Panc1 (cell line): ENCODE measurements at regions not wholly inside any gene's neighbourhood (a gene's known extent, or its start where the extent isn't known, plus 50 kb on each side); places are given as distances from the start of the nearest gene placed in this dataset.

Source experiments
- POLR2AphosphoS5 ChIP-seq: IDR thresholded peaks from 2 replicates; pipeline ENCODE4 v1.6.1; 2012; ENCODE audit warnings: mild to moderate bottlenecking, low read depth, low read length, moderate library complexity
- TF ChIP-seq, protein P1 (sequence below): fragments of 450-650 bp; IDR thresholded peaks from 2 replicates; pipeline ENCODE4 v1.5.1; 2017; ENCODE audit warnings: mild to moderate bottlenecking

GRCh38 chr2:181752301-181752700 is 72.0 kb upstream of the NEUROD1 start:
- TF ChIP-seq, protein P1, sequence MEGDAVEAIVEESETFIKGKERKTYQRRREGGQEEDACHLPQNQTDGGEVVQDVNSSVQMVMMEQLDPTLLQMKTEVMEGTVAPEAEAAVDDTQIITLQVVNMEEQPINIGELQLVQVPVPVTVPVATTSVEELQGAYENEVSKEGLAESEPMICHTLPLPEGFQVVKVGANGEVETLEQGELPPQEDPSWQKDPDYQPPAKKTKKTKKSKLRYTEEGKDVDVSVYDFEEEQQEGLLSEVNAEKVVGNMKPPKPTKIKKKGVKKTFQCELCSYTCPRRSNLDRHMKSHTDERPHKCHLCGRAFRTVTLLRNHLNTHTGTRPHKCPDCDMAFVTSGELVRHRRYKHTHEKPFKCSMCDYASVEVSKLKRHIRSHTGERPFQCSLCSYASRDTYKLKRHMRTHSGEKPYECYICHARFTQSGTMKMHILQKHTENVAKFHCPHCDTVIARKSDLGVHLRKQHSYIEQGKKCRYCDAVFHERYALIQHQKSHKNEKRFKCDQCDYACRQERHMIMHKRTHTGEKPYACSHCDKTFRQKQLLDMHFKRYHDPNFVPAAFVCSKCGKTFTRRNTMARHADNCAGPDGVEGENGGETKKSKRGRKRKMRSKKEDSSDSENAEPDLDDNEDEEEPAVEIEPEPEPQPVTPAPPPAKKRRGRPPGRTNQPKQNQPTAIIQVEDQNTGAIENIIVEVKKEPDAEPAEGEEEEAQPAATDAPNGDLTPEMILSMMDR: no peak
- no peak for TF ChIP-seq POLR2AphosphoS5
